ENCODE measurements at regions not wholly inside any gene's neighbourhood (a gene's known extent, or its start where the extent isn't known, plus 50 kb on each side); places are given as distances from the start of the nearest gene placed in this dataset.
A peak's percentile ranks its signal among the peaks of the same experiment; 100 is the strongest.
"Not testable (repeated sequence)": the region's sequence is repeated elsewhere in the genome, so short reads cannot be mapped to it uniquely, and the experiment has no call there.

GRCh38 chr2:41204315-41204714 lies 752.4 kb upstream of the SLC8A1 start:
- no peak for DNase-seq

GRCh38 chr2:41206004-41206403 lies 754.1 kb upstream of the SLC8A1 start:
- intact Hi-C loops (cut with DNase I), result no loop called here
- DNase-seq (no peak), ATAC-seq (peak in 1 of 4 donors; percentile 71), FAIRE-seq (no peak)
- no peaks in the 10 kb centered on the region for H3K4me1 ChIP-seq
- no peaks in the 10 kb centered on the region for H3K9me3 ChIP-seq
- H3K36me3 ChIP-seq, result no peaks in the 10 kb centered on the region
- H3K4me3 ChIP-seq, result no peak overlapping the region
- no peaks in the 10 kb centered on the region for H3K27me3 ChIP-seq
- no peak for TF ChIP-seq CTCF (IDR thresholded peaks at IDR 0.05)
- WGBS, 2 donors, result 42 to 57% methylated on average over 1 of the region's 1 CpG
- H3K27ac ChIP-seq, result no peak overlapping the region

More at GRCh38 chr2:41204315-41204714, 752.4 kb upstream of the SLC8A1 start:
- H3K27me3 ChIP-seq, result no peaks in the 10 kb centered on the region
- H3K4me3 ChIP-seq, result no peak overlapping the region
- no peak for TF ChIP-seq CTCF (IDR thresholded peaks at IDR 0.05)
- H3K4me1 ChIP-seq, result no peaks in the 10 kb centered on the region
- H3K36me3 ChIP-seq, result no peaks in the 10 kb centered on the region
- ATAC-seq (no peak), FAIRE-seq (no peak)
- no peak overlapping the region for H3K27ac ChIP-seq
- 50 to 73% methylated on average over 3 of the region's 3 CpGs for WGBS, 2 donors
- intact Hi-C loops (cut with DNase I), result no loop called here
- no peaks in the 10 kb centered on the region for H3K9me3 ChIP-seq

GRCh38 chr2:41207578-41207977 lies 755.7 kb upstream of the SLC8A1 start:
- no peaks in the 10 kb centered on the region for H3K36me3 ChIP-seq
- H3K9me3 ChIP-seq, result no peaks in the 10 kb centered on the region
- ATAC-seq, result peak in 3 of 4 donors; percentile 46 to 74 (median 71)
- H3K4me3 ChIP-seq, result no peak overlapping the region
- no peak overlapping the region for H3K27ac ChIP-seq
- 50% methylated on average over 2 of the region's 2 CpGs for WGBS, 2 donors
- no peak for DNase-seq
- no peaks in the 10 kb centered on the region for H3K27me3 ChIP-seq
- intact Hi-C loops (cut with DNase I), result no loop called here
- no peak for FAIRE-seq
- no peaks in the 10 kb centered on the region for H3K4me1 ChIP-seq
- no peak for TF ChIP-seq CTCF (IDR thresholded peaks at IDR 0.05)

- H3K27ac ChIP-seq; FAIRE-seq; H3K36me3 ChIP-seq; H3K4me3 ChIP-seq; DNase-seq; H3K27me3 ChIP-seq; ATAC-seq; H3K4me1 ChIP-seq; H3K9me3 ChIP-seq; intact Hi-C loops (cut with DNase I): not testable (repeated sequence)
- 54 to 76% methylated on average over 4 of the region's 4 CpGs for WGBS, 2 donors
These were observed 758.1 kb upstream of the SLC8A1 start for GRCh38 chr2:41210030-41210429.

- FAIRE-seq (no peak), DNase-seq (no peak), ATAC-seq (no peak)
- Histone ChIP-seq H3K4me1 (no peaks in the 10 kb centered on the region), H3K4me3 (no peak overlapping the region), H3K27me3 (no peaks in the 10 kb centered on the region), H3K27ac (no peak overlapping the region), H3K9me3 (no peaks in the 10 kb centered on the region), H3K36me3 (no peaks in the 10 kb centered on the region)
- no peak for TF ChIP-seq CTCF (IDR thresholded peaks at IDR 0.05)
- intact Hi-C loops (cut with DNase I), result no loop called here
- 51 to 63% methylated on average over 1 of the region's 1 CpG for WGBS, 2 donors
These were observed 765.1 kb upstream of the SLC8A1 start for GRCh38 chr2:41216978-41217377.

GRCh38 chr2:41222593-41222992 lies 770.7 kb upstream of the SLC8A1 start:
- Histone ChIP-seq H3K4me1 (no peaks in the 10 kb centered on the region), H3K27me3 (no peaks in the 10 kb centered on the region), H3K9me3 (no peaks in the 10 kb centered on the region), H3K36me3 (no peaks in the 10 kb centered on the region), H3K27ac (no peak overlapping the region), H3K4me3 (no peak overlapping the region)
- intact Hi-C loops (cut with DNase I), result no loop called here
- FAIRE-seq (no peak), DNase-seq (no peak), ATAC-seq (no peak)
- TF ChIP-seq CTCF (IDR thresholded peaks at IDR 0.05), result no peak
- 31 to 37% methylated on average over 1 of the region's 1 CpG for WGBS, 2 donors

Measured in pancreas (tissue), 10 donors.